HCT116 (cell line): ENCODE measurements at regions not wholly inside any gene's neighbourhood (a gene's known extent, or its start where the extent isn't known, plus 50 kb on each side); places are given as distances from the start of the nearest gene placed in this dataset.

Experiments used
- ATAC-seq: fragments of 200-7000 bp; cut with Tn5 transposase; 2 replicates; pipeline ENCODE4 v1.9.1; 2020; ENCODE audit warnings: mild to moderate bottlenecking, moderate library complexity
- BruUV-seq: library from RNA; stranded (reverse); fragments of 400-500 nt; replicated peaks from 2 replicates; lab custom pipeline; 2021; lab: Mats Ljungman, UMichigan
- CTCF ChIA-PET: fragments of 300-600 bp; sonication (Branson Sonifier 250); formaldehyde crosslinking; loops from one replicate; lab custom pipeline; 2021; ENCODE audit warnings: antibody characterized with exemption; lab: Charles Lee
- POLR2A ChIA-PET: fragments of 300-600, 350-600 bp; sonication (Branson Sonifier 250); formaldehyde crosslinking; loops from one replicate; lab custom pipeline; 2021; ENCODE audit warnings: antibody characterized with exemption; lab: Charles Lee
- RAD21 ChIA-PET, 2 experiments: fragments of 300-600 bp; sonication (Branson Sonifier 250); formaldehyde crosslinking; loops; one replicate each; lab custom pipeline; 2023; ENCODE audit warnings: low total read pairs in 2 of 2; ENCODE audit not compliant: uncharacterized antibody in 2 of 2, unreplicated experiment in 2 of 2, low non-redundant PET in 1 of 2; lab: Charles Lee
- DNase-seq: peaks from one replicate; pipeline ENCODE4 v3.0.0-alpha.2; 2010; ENCODE audit warnings: low read depth, low spot score
- H2AFZ ChIP-seq: fragments of 200-600 bp; shearing (Covaris generic), sonication (generic); 2 replicates; pipeline ENCODE4 v1.6.1; 2017; ENCODE audit warnings: low read depth, mixed run types, mixed read lengths, antibody characterized with exemption, low read length; ENCODE audit not compliant: poor library complexity, severe bottlenecking
- H3K27ac ChIP-seq: 2 replicates; pipeline ENCODE4 v1.5.1; 2012; ENCODE audit warnings: low read depth, low read length
- H3K27me3 ChIP-seq: fragments of 200-600 bp; sonication (generic); 2 replicates; pipeline ENCODE4 v1.6.1; 2016; ENCODE audit warnings: mixed run types, low read length, mixed read lengths; ENCODE audit not compliant: insufficient read depth
- H3K36me3 ChIP-seq, 2 experiments: fragments of 200-500 bp in 1 of 2; fragments of 200-600 bp in 1 of 2; sonication (Bioruptor generic) in 1 of 2; sonication (generic) in 1 of 2; 2 replicates each; pipeline versions ENCODE4 v1.5.1 to v1.6.1; 2014 to 2016; ENCODE audit warnings: low read length in 2 of 2, inconsistent platforms in 1 of 2, mixed read lengths in 1 of 2, mixed run types in 1 of 2; ENCODE audit not compliant: insufficient read depth in 2 of 2, control insufficient read depth in 1 of 2
- H3K4me1 ChIP-seq, 2 experiments: fragments of 200-600 bp in 1 of 2; sonication (generic) in 1 of 2; 2 replicates each; pipeline versions ENCODE4 v1.5.1 to v1.6.1; 2012 to 2017; ENCODE audit warnings: low read length in 2 of 2, inconsistent platforms in 1 of 2, mild to moderate bottlenecking in 1 of 2, mixed read lengths in 1 of 2, mixed run types in 1 of 2, moderate library complexity in 1 of 2; ENCODE audit not compliant: insufficient read depth in 2 of 2, control insufficient read depth in 1 of 2
- H3K4me2 ChIP-seq: fragments of 200-600 bp; sonication (generic); 2 replicates; pipeline ENCODE4 v1.6.1; 2017; ENCODE audit warnings: mixed run types, low read length, mixed read lengths
- H3K4me3 ChIP-seq, 2 experiments: fragments of 200-600 bp in 1 of 2; sonication (generic) in 1 of 2; replicated peaks in 1 of 2; 2 replicates each; pipeline ENCODE4 v1.5.1; 2011 to 2016; ENCODE audit warnings: low read length in 2 of 2, control low read depth in 1 of 2, low read depth in 1 of 2, mild to moderate bottlenecking in 1 of 2, mixed read lengths in 1 of 2, mixed run types in 1 of 2
- H3K79me2 ChIP-seq: fragments of 200-600 bp; sonication (generic); 2 replicates; pipeline ENCODE4 v1.6.1; 2017; ENCODE audit warnings: mild to moderate bottlenecking, mixed run types, low read length, moderate library complexity, mixed read lengths; ENCODE audit not compliant: insufficient read depth
- H3K9ac ChIP-seq: fragments of 200-600 bp; sonication (generic); 2 replicates; pipeline ENCODE4 v1.6.1; 2016; ENCODE audit warnings: low read length, mixed read lengths
- H3K9me2 ChIP-seq: fragments of 200-600 bp; sonication (generic), shearing (Covaris generic); 2 replicates; pipeline ENCODE4 v1.6.1; 2017; ENCODE audit warnings: mixed run types, mild to moderate bottlenecking, moderate library complexity; ENCODE audit not compliant: insufficient read depth
- H3K9me3 ChIP-seq, 2 experiments: fragments of 200-500 bp in 1 of 2; fragments of 200-600 bp in 1 of 2; sonication (Bioruptor generic) in 1 of 2; sonication (generic) in 1 of 2; 2 replicates each; pipeline ENCODE4 v1.6.1; 2014 to 2017; ENCODE audit warnings: low read length in 2 of 2, mixed read lengths in 2 of 2, inconsistent platforms in 1 of 2, low read depth in 1 of 2, mild to moderate bottlenecking in 1 of 2, mixed run types in 1 of 2, moderate library complexity in 1 of 2; ENCODE audit not compliant: control insufficient read depth in 1 of 2, insufficient read depth in 1 of 2
- H4K20me1 ChIP-seq: fragments of 200-600 bp; sonication (generic), shearing (Covaris generic); 2 replicates; pipeline ENCODE4 v1.6.1; 2017; ENCODE audit warnings: mixed run types, mild to moderate bottlenecking, moderate library complexity; ENCODE audit not compliant: insufficient read depth
- ATF3 ChIP-seq: IDR thresholded peaks from 2 replicates; pipeline ENCODE4 v1.6.1; 2012
- CBX3 ChIP-seq: IDR thresholded peaks from 2 replicates; pipeline ENCODE4 v1.6.1; 2012; ENCODE audit warnings: low read depth
- CEBPB ChIP-seq: IDR thresholded peaks from 2 replicates; pipeline ENCODE4 v1.6.1; 2012; ENCODE audit warnings: low read depth
- EGR1 ChIP-seq: IDR thresholded peaks from 2 replicates; pipeline ENCODE4 v1.6.1; 2012; ENCODE audit warnings: low read depth
- ELF1 ChIP-seq: IDR thresholded peaks from 2 replicates; pipeline ENCODE4 v1.6.1; 2012; ENCODE audit warnings: low read depth, borderline replicate concordance
- EZH2 ChIP-seq: fragments of 200-600 bp; sonication (generic); IDR thresholded peaks from 2 replicates; pipeline ENCODE4 v1.6.1; 2017; ENCODE audit warnings: antibody characterized with exemption, mixed run types
- EZH2phosphoT487 ChIP-seq: fragments of 200-600 bp; IDR thresholded peaks from 2 replicates; pipeline ENCODE4 v1.6.1; 2018; ENCODE audit warnings: antibody characterized with exemption, borderline replicate concordance
- FOSL1 ChIP-seq: IDR thresholded peaks from 2 replicates; pipeline ENCODE4 v1.6.1; 2012; ENCODE audit warnings: low read depth
- MAX ChIP-seq: IDR thresholded peaks from 2 replicates; pipeline ENCODE4 v1.6.1; 2012
- POLR2A ChIP-seq: IDR thresholded peaks from 2 replicates; pipeline ENCODE4 v1.7.0; 2011; ENCODE audit warnings: borderline replicate concordance; ENCODE audit not compliant: insufficient read depth, insufficient read length; ENCODE audit errors: extremely low read depth
- RAD21 ChIP-seq: IDR thresholded peaks from 2 replicates; pipeline ENCODE4 v1.6.1; 2012; ENCODE audit warnings: low read depth, mild to moderate bottlenecking
- SIN3A ChIP-seq: IDR thresholded peaks from 2 replicates; pipeline ENCODE4 v1.6.1; 2012; ENCODE audit warnings: low read depth
- SRF ChIP-seq: IDR thresholded peaks from 2 replicates; pipeline ENCODE4 v1.6.1; 2012; ENCODE audit warnings: low read depth
- TCF7L2 ChIP-seq: IDR thresholded peaks from 2 replicates; pipeline ENCODE4 v1.7.0; 2011; ENCODE audit warnings: borderline replicate concordance, inconsistent platforms; ENCODE audit not compliant: insufficient read depth, insufficient read length; ENCODE audit errors: extremely low read depth
- YY1 ChIP-seq: IDR thresholded peaks from 2 replicates; pipeline ENCODE4 v1.6.1; 2011; ENCODE audit warnings: low read length, low read depth, moderate library complexity, mild to moderate bottlenecking; ENCODE audit not compliant: insufficient replicate concordance; ENCODE audit errors: extremely low read depth
- ZBTB33 ChIP-seq: IDR thresholded peaks from 2 replicates; pipeline ENCODE4 v1.6.1; 2011; ENCODE audit warnings: mild to moderate bottlenecking, low read length, moderate library complexity; ENCODE audit not compliant: insufficient replicate concordance; ENCODE audit errors: extremely low read depth
- ZFX ChIP-seq: fragments of 450-650 bp; IDR thresholded peaks from 2 replicates; pipeline ENCODE4 v1.6.1; 2017
- intact Hi-C: fragments of 100-400 bp; cut with micrococcal nuclease; formaldehyde crosslinking; loops from 2 replicates; pipeline ENCODE4 v1.10.0; 2022

- Histone ChIP-seq H3K9ac (no peak overlapping the region), H2AFZ (no peak overlapping the region), H3K9me2 (no peaks in the 10 kb centered on the region), H3K79me2 (no peaks in the 10 kb centered on the region), H3K4me2 (no peak overlapping the region), H3K4me1 (no peaks in the 10 kb centered on the region), H4K20me1 (no peaks in the 10 kb centered on the region), H3K27me3 (peaks cover 34% of the 10 kb centered on the region), H3K4me3 (no peak overlapping the region), H3K27ac (no peak overlapping the region), H3K9me3 (no peaks in the 10 kb centered on the region), H3K36me3 (no peaks in the 10 kb centered on the region)
- TF ChIP-seq FOSL1 (no peak), ZBTB33 (no peak), EGR1 (no peak), YY1 (no peak), ATF3 (no peak), EZH2phosphoT487 (no peak), TCF7L2 (no peak), EZH2 (no peak), SIN3A (no peak), RAD21 (no peak), ELF1 (no peak), ZFX (no peak), SRF (no peak), CBX3 (no peak), POLR2A (no peak), MAX (no peak), CEBPB (no peak)
- RAD21 ChIA-PET = no interaction called here
- no peak for DNase-seq
- intact Hi-C loops = no loop called here
- POLR2A ChIA-PET = no interaction called here
- no TSS peak for BruUV-seq
- CTCF ChIA-PET = no interaction called here
- no peak for ATAC-seq
These were observed 86.4 kb upstream of the SEZ6L start for GRCh38 chr22:26082866-26083265.
